ENCODE measurements at regions not wholly inside any gene's neighbourhood (a gene's known extent, or its start where the extent isn't known, plus 50 kb on each side); places are given as distances from the start of the nearest gene placed in this dataset.

DNA sequence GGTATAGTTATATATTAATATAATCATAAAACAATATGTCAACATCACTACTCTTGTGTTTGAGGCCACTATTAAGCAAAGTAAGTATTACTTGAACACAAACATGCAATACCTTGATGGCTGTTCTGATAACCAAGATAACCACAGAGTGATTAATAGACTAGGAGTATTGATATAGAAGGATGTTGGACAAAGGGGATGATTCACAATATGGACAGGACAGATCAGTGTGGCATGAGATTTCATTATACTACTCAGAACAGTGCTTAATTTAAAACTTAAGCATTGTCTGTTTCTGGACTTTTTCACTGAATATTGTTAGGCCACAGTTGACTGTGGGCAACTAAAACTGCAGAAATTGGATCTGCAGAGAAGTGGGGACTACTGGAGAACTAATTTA lies 384.2 kb downstream of the SLITRK1 start:
- TF ChIP-seq MAFK (IDR thresholded peaks at IDR 0.05; ENCODE audit: low read depth, low read length), result no peak
- TF ChIP-seq, protein P1, sequence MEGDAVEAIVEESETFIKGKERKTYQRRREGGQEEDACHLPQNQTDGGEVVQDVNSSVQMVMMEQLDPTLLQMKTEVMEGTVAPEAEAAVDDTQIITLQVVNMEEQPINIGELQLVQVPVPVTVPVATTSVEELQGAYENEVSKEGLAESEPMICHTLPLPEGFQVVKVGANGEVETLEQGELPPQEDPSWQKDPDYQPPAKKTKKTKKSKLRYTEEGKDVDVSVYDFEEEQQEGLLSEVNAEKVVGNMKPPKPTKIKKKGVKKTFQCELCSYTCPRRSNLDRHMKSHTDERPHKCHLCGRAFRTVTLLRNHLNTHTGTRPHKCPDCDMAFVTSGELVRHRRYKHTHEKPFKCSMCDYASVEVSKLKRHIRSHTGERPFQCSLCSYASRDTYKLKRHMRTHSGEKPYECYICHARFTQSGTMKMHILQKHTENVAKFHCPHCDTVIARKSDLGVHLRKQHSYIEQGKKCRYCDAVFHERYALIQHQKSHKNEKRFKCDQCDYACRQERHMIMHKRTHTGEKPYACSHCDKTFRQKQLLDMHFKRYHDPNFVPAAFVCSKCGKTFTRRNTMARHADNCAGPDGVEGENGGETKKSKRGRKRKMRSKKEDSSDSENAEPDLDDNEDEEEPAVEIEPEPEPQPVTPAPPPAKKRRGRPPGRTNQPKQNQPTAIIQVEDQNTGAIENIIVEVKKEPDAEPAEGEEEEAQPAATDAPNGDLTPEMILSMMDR (conservative IDR thresholded peaks at IDR 0.05; ENCODE audit: low read depth, low read length), result no peak
- TF ChIP-seq CEBPB (IDR thresholded peaks at IDR 0.05; ENCODE audit: low read depth, low read length), result no peak

All from IMR-90 (cell line).